Epithelial cell of proximal tubule (primary cell): ENCODE measurements at regions not wholly inside any gene's neighbourhood (a gene's known extent, or its start where the extent isn't known, plus 50 kb on each side); places are given as distances from the start of the nearest gene placed in this dataset.

ENCODE experiments used
- DNase-seq: peaks from one replicate; pipeline ENCODE4 v3.0.0-alpha.2; 2011; ENCODE audit warnings: low read depth
- H3K4me3 ChIP-seq: 2 replicates; pipeline ENCODE4 v1.5.1; 2011; ENCODE audit warnings: low read depth, mild to moderate bottlenecking, low read length
- CTCF ChIP-seq: conservative IDR thresholded peaks from 2 replicates; pipeline ENCODE4 v1.5.1; 2012; ENCODE audit warnings: low read depth, mild to moderate bottlenecking, low read length

GRCh38 chr2:13545320-13545719, 828.6 kb downstream of the TRIB2 start:
- TF ChIP-seq CTCF: no peak
- H3K4me3 ChIP-seq: no peak overlapping the region
- DNase-seq: no peak

- no peak overlapping the region for H3K4me3 ChIP-seq
- DNase-seq: no peak
- no peak for TF ChIP-seq CTCF
These were observed 829.4 kb downstream of the TRIB2 start for GRCh38 chr2:13546131-13546530.

GRCh38 chr2:13550285-13551231, 833.8 kb downstream of the TRIB2 start:
- no peak for TF ChIP-seq CTCF
- H3K4me3 ChIP-seq: no peak overlapping the region
- no peak for DNase-seq

GRCh38 chr2:13558368-13558767, 841.6 kb downstream of the TRIB2 start:
- no peak overlapping the region for H3K4me3 ChIP-seq
- no peak for TF ChIP-seq CTCF
- DNase-seq: peak; percentile 66

- TF ChIP-seq CTCF: no peak
- DNase-seq: no peak
- no peak overlapping the region for H3K4me3 ChIP-seq
These were observed 843.6 kb downstream of the TRIB2 start for GRCh38 chr2:13560322-13560721.

- H3K4me3 ChIP-seq: no peak overlapping the region
- no peak for TF ChIP-seq CTCF
- no peak for DNase-seq
These were observed 855.7 kb downstream of the TRIB2 start for GRCh38 chr2:13572466-13572865.

- no peak for DNase-seq
- H3K4me3 ChIP-seq: no peak overlapping the region
- TF ChIP-seq CTCF: no peak
These were observed 858.1 kb downstream of the TRIB2 start for GRCh38 chr2:13574831-13575230.
